ENCODE measurements at regions not wholly inside any gene's neighbourhood (a gene's known extent, or its start where the extent isn't known, plus 50 kb on each side); places are given as distances from the start of the nearest gene placed in this dataset.

GRCh38 chrX:23228454-23228853 lies 106.2 kb upstream of the PTCHD1 start:
- no peak for DNase-seq (ENCODE audit: low read depth)

GRCh38 chrX:23228950-23229448 lies 105.7 kb upstream of the PTCHD1 start:
- DNase-seq (ENCODE audit: low read depth) = peak; percentile 4

DNA sequence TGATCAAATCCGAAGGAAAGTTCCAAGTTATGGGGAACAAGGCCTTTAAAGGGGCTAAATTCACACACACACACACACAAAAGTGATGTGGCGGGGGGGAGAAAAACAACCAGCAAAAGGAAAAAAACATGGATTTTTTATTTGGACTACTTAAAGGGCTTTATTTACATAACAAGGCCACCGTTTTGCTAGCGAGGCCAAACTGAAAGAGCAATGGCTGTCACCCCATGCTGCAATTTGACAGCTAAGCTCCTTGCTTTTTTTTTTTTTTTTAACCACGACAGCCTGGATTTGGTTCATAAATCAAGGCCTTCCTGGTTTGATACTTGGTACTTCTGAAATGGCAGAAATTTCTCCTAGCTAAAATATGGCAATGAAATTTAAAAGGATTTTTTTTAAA lies 99.6 kb upstream of the PTCHD1 start:
- no peak for DNase-seq (ENCODE audit: low read depth)

- peak; percentile 32 for DNase-seq (ENCODE audit: low read depth)
These were observed 88.6 kb upstream of the PTCHD1 start for GRCh38 chrX:23246001-23246400.

- no peak for DNase-seq (ENCODE audit: low read depth)
These were observed 86.5 kb upstream of the PTCHD1 start for GRCh38 chrX:23248187-23248586.

DNA sequence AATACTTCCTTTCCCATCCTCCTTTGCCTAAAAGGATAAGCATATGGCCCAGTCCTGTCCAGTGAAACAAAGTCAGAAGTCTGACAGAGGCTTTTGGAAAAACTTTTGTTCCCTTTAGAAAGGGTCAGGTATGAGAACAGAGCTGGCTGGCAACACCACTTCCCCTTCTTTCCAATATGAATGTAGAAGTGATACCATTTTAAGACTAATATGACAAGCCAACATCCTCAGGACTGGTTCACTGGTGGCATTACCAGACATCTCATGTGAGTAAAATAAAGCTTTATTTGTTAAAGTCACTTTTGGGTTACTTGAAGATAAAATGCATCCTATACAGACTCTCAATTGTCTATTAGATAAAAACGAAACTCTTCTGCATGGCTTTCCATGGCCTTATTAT lies 83.6 kb upstream of the PTCHD1 start:
- DNase-seq (ENCODE audit: low read depth) = no peak

DNA sequence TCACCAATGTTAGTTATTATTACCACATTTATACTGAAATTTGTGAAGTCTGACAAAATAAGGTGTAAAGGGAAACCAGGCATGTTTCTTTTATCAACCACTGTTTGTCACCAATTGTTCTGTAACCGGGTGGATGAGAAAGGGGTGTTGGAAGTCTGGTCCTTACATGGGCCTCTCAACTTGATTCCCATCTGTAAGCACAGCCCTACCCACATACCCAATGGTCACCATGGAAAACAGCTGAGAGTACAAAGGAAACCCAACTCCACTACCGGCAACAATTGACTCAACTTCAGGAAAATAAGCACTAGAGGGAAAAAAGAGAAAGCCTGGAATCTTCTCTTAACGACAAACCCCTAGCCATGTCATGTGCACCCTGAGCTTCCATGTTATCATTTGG lies 70.8 kb upstream of the PTCHD1 start:
- DNase-seq (ENCODE audit: low read depth) = no peak

- DNase-seq (ENCODE audit: low read depth) = no peak
These were observed 64.7 kb upstream of the PTCHD1 start for GRCh38 chrX:23269923-23270322.

GRCh38 chrX:23271026-23271425 lies 63.6 kb upstream of the PTCHD1 start:
- DNase-seq (ENCODE audit: low read depth) = no peak

GRCh38 chrX:23276475-23276874 lies 58.2 kb upstream of the PTCHD1 start:
- no peak for DNase-seq (ENCODE audit: low read depth)
